Ascending aorta (tissue), 2 donors: ENCODE measurements at regions not wholly inside any gene's neighbourhood (a gene's known extent, or its start where the extent isn't known, plus 50 kb on each side); places are given as distances from the start of the nearest gene placed in this dataset.
"Not testable (repeated sequence)": the region's sequence is repeated elsewhere in the genome, so short reads cannot be mapped to it uniquely, and the experiment has no call there.

Experiments
- DNase-seq, 2 donors: peaks; one replicate each; pipeline ENCODE4 v3.0.0-alpha.2; 2019; ENCODE audit warnings: low spot score in 2 of 2
- H3K27ac ChIP-seq, 2 donors: fragments of 200-600 bp; sonication (generic); one replicate each; pipeline ENCODE4 v1.5.1; 2016 to 2017; ENCODE audit warnings: mild to moderate bottlenecking in 1 of 2
- H3K27me3 ChIP-seq: fragments of 200-600 bp; sonication (generic); one replicate; pipeline ENCODE4 v1.5.1; 2017
- H3K36me3 ChIP-seq, 2 donors: fragments of 200-600 bp; sonication (generic); one replicate each; pipeline ENCODE4 v1.5.1; 2016
- H3K4me1 ChIP-seq, 2 donors: fragments of 200-600 bp; sonication (generic); one replicate each; pipeline ENCODE4 v1.5.1; 2016 to 2017; ENCODE audit warnings: mild to moderate bottlenecking in 1 of 2
- H3K4me3 ChIP-seq, 2 donors: fragments of 200-600 bp; sonication (generic); one replicate each; pipeline ENCODE4 v1.5.1; 2016 to 2017; ENCODE audit warnings: mild to moderate bottlenecking in 1 of 2
- H3K9me3 ChIP-seq, 2 donors: fragments of 200-600 bp; sonication (generic); one replicate each; pipeline ENCODE4 v1.5.1; 2016
- intact Hi-C: fragments of 100-400 bp; cut with DNase I; formaldehyde crosslinking; loops from one replicate; pipeline ENCODE4 v1.15.1; 2023
- TF ChIP-seq, protein P1 (sequence below), 3 experiments: fragments of 200-600 bp in 2 of 3; fragments of 450-650 bp in 1 of 3; sonication (generic) in 2 of 3; IDR thresholded peaks; one replicate each; pipeline ENCODE4 v1.5.1; 2016 to 2019; ENCODE audit warnings: antibody characterized with exemption in 3 of 3, mild to moderate bottlenecking in 1 of 3, moderate library complexity in 1 of 3

GRCh38 chr10:100634034-100634433 is 98.3 kb downstream of the HIF1AN start:
- no peak for DNase-seq
- intact Hi-C loops: no loop called here
- Histone ChIP-seq H3K4me1 (no peaks in the 10 kb centered on the region), H3K27me3 (no peaks in the 10 kb centered on the region), H3K4me3 (no peak overlapping the region), H3K27ac (no peak overlapping the region), H3K9me3 (no peaks in the 10 kb centered on the region), H3K36me3 (no peaks in the 10 kb centered on the region)
- TF ChIP-seq, protein P1, sequence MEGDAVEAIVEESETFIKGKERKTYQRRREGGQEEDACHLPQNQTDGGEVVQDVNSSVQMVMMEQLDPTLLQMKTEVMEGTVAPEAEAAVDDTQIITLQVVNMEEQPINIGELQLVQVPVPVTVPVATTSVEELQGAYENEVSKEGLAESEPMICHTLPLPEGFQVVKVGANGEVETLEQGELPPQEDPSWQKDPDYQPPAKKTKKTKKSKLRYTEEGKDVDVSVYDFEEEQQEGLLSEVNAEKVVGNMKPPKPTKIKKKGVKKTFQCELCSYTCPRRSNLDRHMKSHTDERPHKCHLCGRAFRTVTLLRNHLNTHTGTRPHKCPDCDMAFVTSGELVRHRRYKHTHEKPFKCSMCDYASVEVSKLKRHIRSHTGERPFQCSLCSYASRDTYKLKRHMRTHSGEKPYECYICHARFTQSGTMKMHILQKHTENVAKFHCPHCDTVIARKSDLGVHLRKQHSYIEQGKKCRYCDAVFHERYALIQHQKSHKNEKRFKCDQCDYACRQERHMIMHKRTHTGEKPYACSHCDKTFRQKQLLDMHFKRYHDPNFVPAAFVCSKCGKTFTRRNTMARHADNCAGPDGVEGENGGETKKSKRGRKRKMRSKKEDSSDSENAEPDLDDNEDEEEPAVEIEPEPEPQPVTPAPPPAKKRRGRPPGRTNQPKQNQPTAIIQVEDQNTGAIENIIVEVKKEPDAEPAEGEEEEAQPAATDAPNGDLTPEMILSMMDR (IDR thresholded peaks at IDR 0.05): no peak

DNA sequence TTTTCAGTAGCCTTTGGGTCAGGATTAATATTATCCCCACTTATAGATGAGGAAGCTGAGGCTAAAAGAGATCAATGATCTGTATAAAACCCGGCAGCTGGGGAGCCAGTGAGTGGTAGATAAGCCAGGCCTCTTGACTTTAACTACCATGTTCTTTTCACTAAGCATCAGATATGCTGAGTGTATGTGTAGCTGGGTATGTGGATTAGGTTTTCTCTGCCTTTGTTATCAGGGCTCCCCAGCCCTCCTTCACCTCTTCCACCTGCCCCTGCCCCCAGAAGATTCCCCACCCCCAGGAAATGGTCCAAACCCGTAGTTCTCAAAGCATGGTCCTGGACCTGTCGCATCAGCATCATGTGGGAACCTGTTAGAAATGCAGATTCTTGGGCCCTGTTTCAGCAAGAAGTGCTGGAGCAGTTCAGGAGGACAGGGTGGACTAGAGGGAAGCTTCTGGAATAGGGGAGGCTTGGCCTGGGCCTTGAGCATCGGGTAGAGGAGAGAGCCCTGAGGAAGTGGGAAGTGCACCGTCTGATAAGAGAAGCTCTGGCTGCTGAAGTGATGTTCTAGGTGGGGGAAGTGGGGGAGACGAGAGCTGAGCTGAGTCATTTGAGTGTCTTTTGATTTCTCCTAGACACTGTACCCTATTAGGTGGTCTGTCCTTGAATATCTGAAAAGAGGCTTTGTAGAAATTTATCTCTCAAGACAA is 101.3 kb downstream of the HIF1AN start:
- H3K9me3 ChIP-seq: no peaks in the 10 kb centered on the region
- TF ChIP-seq, protein P1 (IDR thresholded peaks at IDR 0.05): no peak
- no peaks in the 10 kb centered on the region for H3K4me1 ChIP-seq
- H3K27me3 ChIP-seq: no peaks in the 10 kb centered on the region
- H3K27ac ChIP-seq: no peak overlapping the region
- H3K36me3 ChIP-seq: no peaks in the 10 kb centered on the region
- no peak for DNase-seq
- intact Hi-C loops: no loop called here
- H3K4me3 ChIP-seq: no peak overlapping the region

DNA sequence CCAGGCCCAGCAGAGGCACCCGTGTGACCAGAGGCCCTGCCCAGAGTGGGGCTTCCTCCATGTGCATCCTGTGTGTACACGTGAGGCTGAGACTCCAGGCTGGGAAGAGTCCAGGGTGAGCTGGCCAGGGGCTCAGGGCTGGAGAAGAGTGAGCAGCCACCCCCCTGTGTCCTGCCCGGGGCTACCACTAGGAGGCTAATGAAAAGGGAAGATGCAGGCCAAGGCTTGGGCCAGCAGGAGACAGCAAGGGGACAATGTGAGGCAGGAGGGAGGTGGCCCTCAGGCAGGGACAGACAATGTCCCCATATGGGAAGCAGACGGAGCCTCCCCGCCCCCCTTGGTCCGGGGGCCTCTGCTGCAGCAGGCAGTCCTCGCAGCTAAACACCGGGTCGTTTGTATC is 102.0 kb downstream of the HIF1AN start:
- intact Hi-C loops: no loop called here
- no peaks in the 10 kb centered on the region for H3K27me3 ChIP-seq

DNA sequence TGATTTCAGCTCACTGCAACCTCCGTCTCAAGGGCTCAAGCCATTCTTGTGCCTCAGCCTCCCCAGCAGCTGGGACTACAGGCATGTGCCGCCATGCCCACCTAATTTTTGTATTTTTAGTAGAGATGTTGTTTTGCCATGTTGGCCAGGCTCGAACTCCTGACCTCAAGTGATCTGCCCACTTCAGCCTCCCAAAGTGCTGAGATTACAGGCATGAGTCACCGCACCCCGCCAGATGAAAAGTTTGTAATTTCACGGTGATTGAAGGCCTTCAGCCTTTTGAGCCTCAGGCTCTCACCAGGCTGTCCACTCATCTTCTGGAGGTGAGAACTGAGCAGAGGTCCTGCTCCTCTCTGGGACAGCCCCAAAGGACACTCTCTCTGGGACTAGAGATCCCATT is 103.2 kb downstream of the HIF1AN start:
- H3K4me3 ChIP-seq, H3K27ac ChIP-seq, intact Hi-C loops, H3K4me1 ChIP-seq, DNase-seq, H3K9me3 ChIP-seq, H3K36me3 ChIP-seq, H3K27me3 ChIP-seq: not testable (repeated sequence)

More for the DNA sequence above, 102.0 kb downstream of the HIF1AN start:
- TF ChIP-seq, protein P1 (IDR thresholded peaks at IDR 0.05): no peak
- no peaks in the 10 kb centered on the region for H3K4me1 ChIP-seq
- no peaks in the 10 kb centered on the region for H3K36me3 ChIP-seq
- no peaks in the 10 kb centered on the region for H3K9me3 ChIP-seq
- DNase-seq: no peak
- H3K4me3 ChIP-seq: no peak overlapping the region
- no peak overlapping the region for H3K27ac ChIP-seq

DNA sequence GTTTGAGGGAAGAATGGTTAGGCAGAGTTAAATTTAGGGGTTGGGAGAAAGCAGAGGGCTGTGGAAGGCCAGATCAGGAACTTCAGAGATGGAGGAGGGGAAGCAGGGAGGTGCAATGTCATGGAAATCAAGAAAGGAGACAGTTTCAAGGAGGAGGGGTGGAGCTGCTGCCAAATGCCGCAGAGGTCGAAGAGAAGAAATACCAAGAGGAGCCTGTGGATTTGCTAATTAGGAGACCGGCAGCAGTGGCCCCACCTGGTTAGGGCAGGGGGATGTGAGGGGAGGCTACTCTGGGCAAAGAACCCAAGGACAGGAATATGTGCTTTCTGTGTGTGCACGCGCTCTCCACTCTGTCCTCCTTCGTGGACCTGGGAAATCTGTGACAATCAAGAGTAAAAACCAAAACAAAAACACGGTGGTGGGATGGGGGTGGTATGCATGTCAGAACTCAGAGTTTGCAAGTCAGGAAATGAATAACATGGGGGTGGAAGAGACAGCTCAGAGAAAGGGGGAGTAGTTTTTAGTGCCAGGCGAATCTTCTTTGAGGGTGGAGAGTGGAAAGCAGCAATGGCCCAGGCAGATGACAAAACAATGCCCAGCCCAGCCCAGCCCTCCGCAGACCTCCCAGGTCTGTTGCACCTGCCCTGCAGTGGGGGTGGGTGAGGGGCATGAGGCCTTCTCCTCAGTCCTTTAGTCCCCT is 102.9 kb upstream of the PAX2 start:
- TF ChIP-seq, protein P1 (IDR thresholded peaks at IDR 0.05): no peak
- Histone ChIP-seq H3K4me3 (no peak overlapping the region), H3K27me3 (no peaks in the 10 kb centered on the region), H3K36me3 (no peaks in the 10 kb centered on the region), H3K27ac (no peak overlapping the region), H3K9me3 (no peaks in the 10 kb centered on the region), H3K4me1 (no peaks in the 10 kb centered on the region)
- intact Hi-C loops: no loop called here
- DNase-seq: no peak

GRCh38 chr10:100645091-100645490 is 100.3 kb upstream of the PAX2 start:
- Histone ChIP-seq H3K27ac (no peak overlapping the region), H3K36me3 (no peaks in the 10 kb centered on the region), H3K27me3 (no peaks in the 10 kb centered on the region), H3K4me1 (no peaks in the 10 kb centered on the region), H3K4me3 (no peak overlapping the region), H3K9me3 (no peaks in the 10 kb centered on the region)
- TF ChIP-seq, protein P1 (IDR thresholded peaks at IDR 0.05): no peak
- intact Hi-C loops: no loop called here
- no peak for DNase-seq
